ENCODE measurements at regions not wholly inside any gene's neighbourhood (a gene's known extent, or its start where the extent isn't known, plus 50 kb on each side); places are given as distances from the start of the nearest gene placed in this dataset.

DNA sequence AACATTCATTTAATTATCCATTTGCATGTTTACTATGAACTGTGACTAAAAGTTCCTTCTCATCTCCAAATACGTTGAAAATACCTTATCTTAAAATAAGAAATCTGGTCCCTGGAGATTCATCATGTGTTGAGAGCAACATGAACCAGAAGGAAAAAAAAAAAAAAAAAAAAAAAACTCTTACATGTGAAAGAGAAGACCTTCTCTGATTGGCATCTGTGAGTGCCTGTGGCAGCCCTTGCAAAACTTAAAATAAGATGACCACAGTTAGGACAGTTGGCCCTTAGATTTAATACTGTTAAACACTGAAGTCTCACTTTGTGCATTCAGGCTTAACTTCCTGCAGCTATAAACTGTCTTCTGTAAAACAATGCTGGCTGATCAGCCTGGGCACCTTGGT is 1395.2 kb upstream of the ADGRL4 start:
- TF ChIP-seq, protein P1, sequence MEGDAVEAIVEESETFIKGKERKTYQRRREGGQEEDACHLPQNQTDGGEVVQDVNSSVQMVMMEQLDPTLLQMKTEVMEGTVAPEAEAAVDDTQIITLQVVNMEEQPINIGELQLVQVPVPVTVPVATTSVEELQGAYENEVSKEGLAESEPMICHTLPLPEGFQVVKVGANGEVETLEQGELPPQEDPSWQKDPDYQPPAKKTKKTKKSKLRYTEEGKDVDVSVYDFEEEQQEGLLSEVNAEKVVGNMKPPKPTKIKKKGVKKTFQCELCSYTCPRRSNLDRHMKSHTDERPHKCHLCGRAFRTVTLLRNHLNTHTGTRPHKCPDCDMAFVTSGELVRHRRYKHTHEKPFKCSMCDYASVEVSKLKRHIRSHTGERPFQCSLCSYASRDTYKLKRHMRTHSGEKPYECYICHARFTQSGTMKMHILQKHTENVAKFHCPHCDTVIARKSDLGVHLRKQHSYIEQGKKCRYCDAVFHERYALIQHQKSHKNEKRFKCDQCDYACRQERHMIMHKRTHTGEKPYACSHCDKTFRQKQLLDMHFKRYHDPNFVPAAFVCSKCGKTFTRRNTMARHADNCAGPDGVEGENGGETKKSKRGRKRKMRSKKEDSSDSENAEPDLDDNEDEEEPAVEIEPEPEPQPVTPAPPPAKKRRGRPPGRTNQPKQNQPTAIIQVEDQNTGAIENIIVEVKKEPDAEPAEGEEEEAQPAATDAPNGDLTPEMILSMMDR (IDR thresholded peaks at IDR 0.05; ENCODE audit: poor library complexity, severe bottlenecking): no peak
- TF ChIP-seq SMC3 (conservative IDR thresholded peaks at IDR 0.05; ENCODE audit: poor library complexity): no peak
- no peak for TF ChIP-seq POLR2AphosphoS5 (IDR thresholded peaks at IDR 0.05)
- TF ChIP-seq EZH2 (IDR thresholded peaks at IDR 0.05; ENCODE audit: borderline replicate concordance, insufficient read depth, low read length, poor library complexity, severe bottlenecking): no peak
- TF ChIP-seq EP300 (conservative IDR thresholded peaks at IDR 0.05; ENCODE audit: poor library complexity, severe bottlenecking): no peak
- TF ChIP-seq, protein P2, sequence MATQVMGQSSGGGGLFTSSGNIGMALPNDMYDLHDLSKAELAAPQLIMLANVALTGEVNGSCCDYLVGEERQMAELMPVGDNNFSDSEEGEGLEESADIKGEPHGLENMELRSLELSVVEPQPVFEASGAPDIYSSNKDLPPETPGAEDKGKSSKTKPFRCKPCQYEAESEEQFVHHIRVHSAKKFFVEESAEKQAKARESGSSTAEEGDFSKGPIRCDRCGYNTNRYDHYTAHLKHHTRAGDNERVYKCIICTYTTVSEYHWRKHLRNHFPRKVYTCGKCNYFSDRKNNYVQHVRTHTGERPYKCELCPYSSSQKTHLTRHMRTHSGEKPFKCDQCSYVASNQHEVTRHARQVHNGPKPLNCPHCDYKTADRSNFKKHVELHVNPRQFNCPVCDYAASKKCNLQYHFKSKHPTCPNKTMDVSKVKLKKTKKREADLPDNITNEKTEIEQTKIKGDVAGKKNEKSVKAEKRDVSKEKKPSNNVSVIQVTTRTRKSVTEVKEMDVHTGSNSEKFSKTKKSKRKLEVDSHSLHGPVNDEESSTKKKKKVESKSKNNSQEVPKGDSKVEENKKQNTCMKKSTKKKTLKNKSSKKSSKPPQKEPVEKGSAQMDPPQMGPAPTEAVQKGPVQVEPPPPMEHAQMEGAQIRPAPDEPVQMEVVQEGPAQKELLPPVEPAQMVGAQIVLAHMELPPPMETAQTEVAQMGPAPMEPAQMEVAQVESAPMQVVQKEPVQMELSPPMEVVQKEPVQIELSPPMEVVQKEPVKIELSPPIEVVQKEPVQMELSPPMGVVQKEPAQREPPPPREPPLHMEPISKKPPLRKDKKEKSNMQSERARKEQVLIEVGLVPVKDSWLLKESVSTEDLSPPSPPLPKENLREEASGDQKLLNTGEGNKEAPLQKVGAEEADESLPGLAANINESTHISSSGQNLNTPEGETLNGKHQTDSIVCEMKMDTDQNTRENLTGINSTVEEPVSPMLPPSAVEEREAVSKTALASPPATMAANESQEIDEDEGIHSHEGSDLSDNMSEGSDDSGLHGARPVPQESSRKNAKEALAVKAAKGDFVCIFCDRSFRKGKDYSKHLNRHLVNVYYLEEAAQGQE (IDR thresholded peaks at IDR 0.05; ENCODE audit: borderline replicate concordance): no peak
- no peak for TF ChIP-seq MXI1 (conservative IDR thresholded peaks at IDR 0.05; ENCODE audit: poor library complexity, severe bottlenecking)

Data from neural cell (in vitro differentiated cells).